Tibial nerve (tissue), 4 donors: ENCODE measurements at regions not wholly inside any gene's neighbourhood (a gene's known extent, or its start where the extent isn't known, plus 50 kb on each side); places are given as distances from the start of the nearest gene placed in this dataset.

Source experiments
- CTCF ChIP-seq, 5 experiments: fragments of 200-600 bp in 3 of 5; fragments of 450-650 bp in 2 of 5; sonication (generic) in 3 of 5; IDR thresholded peaks; one replicate each; pipeline ENCODE4 v1.5.1; 2016 to 2019; ENCODE audit warnings: antibody characterized with exemption in 5 of 5, mild to moderate bottlenecking in 3 of 5, moderate library complexity in 2 of 5
- EP300 ChIP-seq, 2 donors: sonication (generic); formaldehyde crosslinking; IDR thresholded peaks; one replicate each; pipeline ENCODE4 v1.6.1; 2017; ENCODE audit warnings: antibody characterized with exemption in 2 of 2, mild to moderate bottlenecking in 1 of 2
- POLR2A ChIP-seq, 2 donors: fragments of 450-650 bp; IDR thresholded peaks; one replicate each; pipeline ENCODE4 v1.6.1; 2017; ENCODE audit warnings: antibody characterized with exemption in 2 of 2, mild to moderate bottlenecking in 2 of 2, moderate library complexity in 2 of 2

DNA sequence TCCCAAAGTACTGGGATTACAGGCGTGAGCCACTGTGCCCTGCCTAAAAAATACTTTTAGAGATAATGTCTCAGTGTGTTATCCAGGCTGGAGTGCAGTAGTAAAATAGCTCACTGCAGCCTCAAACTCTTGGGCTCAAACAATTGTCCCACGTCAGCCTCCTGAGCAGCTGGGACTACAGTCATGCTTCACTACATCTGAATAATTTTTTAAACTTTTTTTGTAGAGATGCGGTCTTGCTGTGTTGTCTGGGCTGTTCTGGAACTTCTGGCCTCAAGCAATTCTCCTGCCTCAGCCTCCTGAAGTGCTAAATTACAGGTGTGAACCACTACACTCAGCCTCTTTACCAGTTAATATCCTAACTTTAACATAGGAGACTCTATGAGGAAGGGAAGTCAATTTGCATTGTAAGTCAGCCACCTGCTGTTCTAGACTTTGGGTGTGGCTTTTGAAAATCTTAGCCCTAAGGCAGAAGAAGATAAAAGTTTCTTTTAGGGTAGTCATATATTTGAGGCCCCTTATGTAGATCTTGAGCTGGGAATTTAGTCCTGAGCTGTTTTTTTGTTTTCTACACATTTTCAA lies 78.2 kb upstream of the RASGRP1 start:
- TF ChIP-seq CTCF (IDR thresholded peaks at IDR 0.05) (no peak), EP300 (IDR thresholded peaks at IDR 0.05) (no peak), POLR2A (IDR thresholded peaks at IDR 0.05) (no peak)
